HG02973 (cell line): ENCODE measurements at regions not wholly inside any gene's neighbourhood (a gene's known extent, or its start where the extent isn't known, plus 50 kb on each side); places are given as distances from the start of the nearest gene placed in this dataset.

ENCODE experiments used
- ATAC-seq: cut with Tn5 transposase; IDR thresholded peaks from one replicate; pipeline ENCODE4 v1.9.1; 2021; ENCODE audit warnings: moderate library complexity; ENCODE audit not compliant: unreplicated experiment

DNA sequence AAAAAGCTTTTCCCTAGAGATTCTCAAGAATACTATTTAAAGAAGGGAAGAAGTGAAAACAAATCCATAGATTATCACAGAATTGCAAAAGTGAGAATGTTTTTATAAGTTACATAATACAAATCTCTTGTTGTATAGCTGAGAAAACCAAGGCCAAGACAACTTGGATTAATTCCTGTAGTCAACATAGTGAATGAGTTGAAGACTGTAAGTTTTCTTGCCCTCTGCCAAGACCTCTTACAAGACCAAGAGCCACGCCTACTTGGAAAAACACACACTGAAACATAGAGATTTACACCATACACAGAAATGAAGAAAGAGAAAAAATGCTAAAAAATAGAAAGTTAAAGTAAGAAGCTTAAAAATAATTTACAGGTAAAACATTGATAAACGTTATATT is 2024.0 kb downstream of the PCDH7 start:
- ATAC-seq, result no peak

DNA sequence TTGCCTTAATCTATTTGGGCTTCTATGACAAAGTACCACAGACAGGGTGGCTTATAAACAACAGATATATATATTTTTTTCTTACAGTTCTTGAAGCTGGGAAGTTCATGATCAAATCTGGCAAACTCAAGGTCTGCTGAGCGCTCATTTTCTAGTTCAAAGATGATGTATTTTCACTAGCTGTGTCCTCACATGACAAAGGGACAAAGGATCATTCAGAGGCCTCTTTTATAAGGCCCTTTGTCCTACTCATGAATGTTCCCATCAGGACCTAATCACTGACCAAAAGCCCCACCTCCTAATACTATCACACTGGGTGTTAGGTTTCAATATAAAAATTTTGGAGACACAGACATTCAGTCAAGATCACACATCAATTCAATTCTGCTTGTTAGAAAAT is 2025.2 kb downstream of the PCDH7 start:
- ATAC-seq, result no peak

DNA sequence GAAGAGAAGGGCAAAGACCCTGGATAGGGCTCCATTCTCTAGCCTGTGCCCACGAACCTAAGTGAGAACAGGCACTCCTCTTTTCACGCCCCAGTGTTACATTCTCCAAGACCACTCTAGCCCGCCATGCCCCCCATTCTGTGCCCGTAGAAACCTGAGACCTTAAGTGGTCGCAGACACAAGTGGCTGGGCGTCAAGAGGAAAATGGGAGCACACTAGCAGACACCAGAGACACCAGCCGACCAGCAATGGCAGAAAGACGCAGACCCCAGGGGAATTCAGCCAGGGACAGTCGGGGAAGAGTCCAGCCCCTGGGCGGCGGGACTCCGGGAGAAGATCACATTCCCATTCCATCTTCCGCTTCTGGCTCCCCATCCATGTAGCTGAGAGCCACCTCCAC is 2027.9 kb downstream of the PCDH7 start:
- ATAC-seq, result no peak

DNA sequence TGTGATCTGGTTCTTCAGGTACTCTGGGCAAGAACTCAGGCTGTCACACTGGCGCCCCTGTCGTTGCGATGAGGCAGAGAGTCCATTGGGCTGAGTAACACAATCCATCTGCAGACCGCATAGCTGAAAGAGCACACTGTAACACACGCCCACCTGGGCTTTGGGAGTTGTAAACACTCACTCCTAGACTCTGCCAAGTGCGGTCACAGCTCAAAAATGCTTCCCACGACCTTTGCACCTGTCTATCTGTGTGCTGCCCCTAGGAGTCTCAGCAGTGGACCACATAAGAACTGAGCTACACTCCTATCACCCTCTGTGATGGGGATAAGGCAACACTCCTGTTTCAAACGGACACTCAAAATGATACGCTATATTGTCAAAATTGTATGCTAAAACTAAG is 2028.3 kb downstream of the PCDH7 start:
- ATAC-seq, result no peak

DNA sequence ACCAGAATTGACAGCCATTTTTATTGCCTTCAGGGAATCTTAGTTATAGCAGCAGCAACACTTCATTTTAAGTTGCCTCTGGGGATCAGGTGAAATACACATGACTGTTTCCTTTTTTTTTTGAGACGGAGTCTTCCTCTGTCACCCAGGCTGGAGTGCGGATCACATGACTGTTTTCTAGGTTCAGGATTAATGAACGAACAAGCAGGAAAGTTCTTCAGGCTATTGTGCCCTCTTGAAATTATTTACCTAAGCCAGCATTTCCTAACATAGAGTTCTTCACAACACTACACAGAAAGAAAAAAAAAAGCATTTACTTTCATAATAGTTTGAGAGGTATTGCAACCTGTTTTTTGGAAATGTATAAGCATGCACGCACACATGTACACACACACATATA is 2032.8 kb downstream of the PCDH7 start:
- no peak for ATAC-seq

DNA sequence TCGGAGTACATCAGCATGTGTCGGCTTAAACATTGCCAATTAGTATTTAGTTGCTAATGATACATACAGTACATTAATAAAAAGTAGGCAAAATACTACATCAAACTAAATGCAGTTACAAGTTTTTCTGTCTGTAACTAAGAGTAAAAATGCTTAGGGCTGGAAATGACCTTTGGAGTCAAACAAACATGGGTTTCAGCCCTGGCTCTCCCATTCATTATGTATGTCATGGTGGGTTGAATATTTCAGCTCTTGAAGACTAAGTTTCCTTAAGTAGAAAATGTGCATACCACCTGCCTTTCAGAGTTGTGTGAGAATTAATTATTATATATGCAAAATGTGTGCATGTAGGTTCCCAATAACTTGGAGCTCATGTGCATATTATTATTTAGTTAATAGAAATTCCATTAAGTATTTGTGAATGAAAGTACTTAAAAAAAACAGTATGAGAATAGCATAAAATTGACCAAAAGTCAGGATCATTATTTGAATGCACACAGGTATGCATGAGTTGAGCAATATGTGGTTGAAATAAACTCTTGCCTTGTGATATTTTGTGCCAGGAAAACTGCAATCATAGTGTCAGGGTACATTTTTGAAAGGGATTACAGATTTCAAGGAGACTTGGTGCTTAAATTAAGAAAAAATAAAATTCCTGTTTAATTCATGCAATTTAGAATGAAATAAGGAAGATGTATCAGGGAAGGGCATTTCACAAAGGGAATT is 2048.7 kb downstream of the PCDH7 start:
- no peak for ATAC-seq

DNA sequence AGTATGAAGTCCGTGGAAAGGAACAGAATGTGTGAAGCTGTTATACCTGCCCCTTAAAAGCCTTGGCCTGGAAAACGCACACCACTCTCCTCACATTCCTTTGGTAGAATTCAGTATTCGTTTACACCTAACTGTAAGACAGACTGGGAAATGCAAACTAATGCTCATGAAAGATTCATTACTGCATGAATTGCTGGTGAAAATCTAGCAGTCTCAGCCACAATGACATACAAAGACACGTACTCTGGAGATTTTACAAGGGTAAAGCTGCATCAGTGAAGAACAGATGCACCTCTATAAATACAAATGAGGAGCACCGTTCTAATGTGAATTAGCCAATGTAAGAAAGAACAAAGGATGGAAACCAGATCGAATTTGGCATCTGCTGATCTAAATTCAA is 2051.3 kb downstream of the PCDH7 start:
- no peak for ATAC-seq

DNA sequence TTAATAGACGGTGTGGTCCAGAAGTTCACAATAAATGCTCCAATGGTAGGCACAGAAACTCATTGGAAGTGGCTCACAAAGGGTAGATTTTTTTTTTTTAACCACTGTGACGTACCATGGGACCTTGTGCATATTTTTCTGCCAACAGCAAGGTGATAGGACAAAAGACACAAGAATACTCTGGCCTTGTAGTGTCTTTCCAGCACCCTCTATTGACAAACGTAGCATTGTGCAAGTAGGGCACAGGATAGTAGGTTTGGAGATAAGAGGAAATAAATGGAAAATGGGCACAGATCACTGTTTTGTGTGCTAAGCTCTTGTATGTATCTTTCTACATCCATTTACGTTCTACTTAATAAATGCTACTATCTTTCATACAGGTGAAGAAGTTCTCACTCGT is 2054.9 kb downstream of the PCDH7 start:
- ATAC-seq, result no peak

DNA sequence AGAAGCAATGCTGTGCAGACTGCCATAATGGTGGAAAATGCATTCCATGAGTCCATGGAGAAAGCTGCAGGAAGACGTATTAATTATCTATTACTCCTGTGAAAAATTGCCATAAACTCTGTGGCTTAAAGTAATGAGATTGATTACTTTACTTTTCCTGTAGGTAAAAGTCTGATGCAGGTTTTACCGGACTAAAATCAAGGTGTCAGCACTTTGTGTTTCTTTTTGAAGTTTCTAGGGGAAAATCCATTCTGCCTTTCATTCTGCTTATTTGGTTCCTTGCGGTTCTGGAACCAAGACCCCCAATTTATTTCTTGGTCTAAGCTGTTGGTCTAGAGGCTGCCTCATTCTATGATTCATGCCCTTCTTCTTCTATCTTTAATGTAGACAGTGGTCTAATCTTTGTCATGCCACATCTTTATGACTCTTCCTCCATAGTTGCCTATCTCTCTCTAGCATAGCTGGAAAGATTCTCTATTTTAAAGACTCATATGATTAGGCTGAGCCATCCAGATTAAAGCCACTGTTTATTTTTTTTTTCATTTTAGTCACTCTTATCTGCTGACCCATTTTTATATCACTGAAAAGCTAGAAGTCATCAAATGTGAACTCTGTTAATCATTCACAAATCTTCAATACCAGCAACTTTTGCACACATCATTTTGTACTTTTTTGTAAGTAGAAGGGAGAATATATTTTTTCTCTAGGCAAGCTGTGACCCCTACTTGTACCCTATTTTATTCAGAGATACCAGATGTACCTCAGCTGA is 2056.4 kb downstream of the PCDH7 start:
- ATAC-seq, result no peak

DNA sequence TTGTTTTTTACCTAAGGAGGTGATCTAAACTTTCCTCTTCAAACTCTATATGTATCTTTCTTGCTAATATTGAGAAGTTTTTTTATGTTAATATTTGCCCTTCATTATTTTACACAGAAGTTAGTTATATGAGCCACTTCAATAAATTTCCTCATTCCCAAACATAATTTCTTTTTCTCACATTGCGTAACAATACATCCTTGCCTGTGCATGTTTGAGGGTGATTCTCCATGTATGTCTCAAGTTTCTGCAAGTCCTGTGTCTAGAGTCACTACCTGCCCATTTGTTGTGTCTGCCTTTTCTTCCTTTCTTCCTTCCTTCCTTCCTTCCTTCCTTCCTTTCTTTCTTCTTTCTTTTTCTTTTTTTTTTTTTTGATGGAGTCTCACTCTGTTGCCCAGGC is 2057.9 kb downstream of the PCDH7 start:
- ATAC-seq, result no peak

DNA sequence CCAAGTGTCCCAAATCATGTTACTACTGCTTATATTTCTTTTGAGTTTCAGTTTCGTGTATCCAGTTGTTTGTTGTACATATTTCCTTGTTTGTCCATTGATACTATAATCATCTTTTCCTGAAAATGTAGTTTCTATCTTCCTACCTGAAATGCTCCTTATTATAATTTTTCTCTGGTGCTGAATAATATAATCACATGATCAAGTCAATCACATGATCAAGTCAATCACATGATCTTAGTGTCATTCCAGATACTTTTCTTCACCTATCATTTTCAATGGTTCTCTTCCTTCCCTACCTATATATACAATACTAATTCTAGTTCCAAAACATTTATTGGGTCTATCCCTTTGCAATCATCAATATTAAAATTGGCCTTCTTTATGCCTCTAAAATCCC is 2058.8 kb downstream of the PCDH7 start:
- ATAC-seq, result no peak

DNA sequence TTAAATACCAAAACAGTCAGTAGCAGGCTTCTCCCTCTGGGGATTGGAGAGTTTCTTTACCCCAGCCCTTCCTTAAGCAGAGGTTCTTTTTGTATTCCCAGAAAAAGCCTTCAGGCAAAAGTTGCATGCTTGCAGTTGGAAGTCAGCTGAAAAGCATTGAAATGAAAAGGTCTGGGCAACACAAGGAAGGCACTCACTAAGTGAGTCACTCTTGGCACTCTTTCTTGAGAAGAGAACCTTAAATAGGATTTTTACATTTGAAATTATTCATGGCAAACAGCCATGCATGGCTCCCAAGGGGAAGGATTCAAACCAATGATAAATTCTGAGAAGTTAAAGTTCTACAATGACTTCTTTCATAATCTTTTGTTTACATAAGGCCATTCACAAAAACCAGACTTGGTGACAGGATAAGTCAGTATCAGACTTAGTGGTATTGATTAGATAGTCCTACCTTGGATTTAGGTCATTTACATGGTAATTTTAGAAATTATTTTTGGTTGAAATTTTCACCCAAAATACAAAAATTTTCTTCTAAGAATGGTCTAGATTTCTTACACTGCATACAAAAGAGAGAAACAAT is 2068.9 kb downstream of the PCDH7 start:
- ATAC-seq, result no peak

DNA sequence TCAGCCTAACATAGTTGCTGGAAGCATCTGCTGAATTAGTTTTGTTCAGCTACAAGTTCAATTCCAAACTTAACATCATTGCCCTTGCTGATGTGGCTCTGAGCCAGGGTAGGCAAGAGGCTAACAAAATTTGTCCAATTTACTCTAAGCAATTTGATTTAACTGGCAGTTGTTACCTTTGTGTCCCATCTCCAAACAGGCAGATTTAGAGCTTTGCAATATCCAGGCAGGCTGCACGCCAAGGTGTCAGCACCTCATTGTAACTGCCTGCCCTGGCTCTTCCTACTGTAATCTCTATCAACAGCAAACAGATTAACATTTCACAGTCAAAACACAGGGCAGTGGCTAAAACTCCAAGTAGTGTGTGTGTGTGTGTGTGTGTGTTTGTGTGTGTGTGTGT is 2070.6 kb downstream of the PCDH7 start:
- ATAC-seq, result no peak

DNA sequence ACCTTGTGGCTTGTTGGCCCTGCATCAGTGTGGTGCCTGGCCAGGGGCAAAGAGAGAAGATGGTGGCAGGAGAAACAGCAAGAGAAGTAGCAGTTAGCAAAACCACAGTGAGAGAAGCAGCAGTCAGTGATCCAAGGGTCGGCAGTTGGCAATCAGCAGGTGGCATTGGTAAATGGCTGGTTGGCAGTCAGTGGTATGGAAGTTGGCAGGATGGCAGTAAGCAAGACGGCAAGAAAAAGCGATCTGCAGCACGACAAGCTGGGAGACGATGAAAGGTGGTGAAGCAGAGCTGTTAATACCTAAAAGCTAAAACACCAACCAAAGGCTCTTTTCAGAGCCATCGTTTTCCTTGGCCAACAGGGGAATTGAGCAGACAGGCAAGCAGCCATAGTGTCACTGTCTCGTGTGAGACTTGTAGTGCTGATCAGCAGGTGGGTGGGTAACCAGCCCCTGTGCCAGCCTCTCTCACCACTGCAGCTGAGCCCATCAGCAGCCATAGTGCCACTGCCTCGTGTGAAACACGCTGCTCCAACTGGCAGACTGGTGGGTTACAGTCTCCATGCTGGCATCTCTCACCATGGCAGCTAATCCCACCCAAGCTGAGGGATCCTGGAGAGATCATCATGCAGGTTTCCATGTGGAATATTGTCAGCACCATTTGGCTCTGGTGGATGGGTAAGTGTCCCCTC is 2078.4 kb downstream of the PCDH7 start:
- ATAC-seq, result no peak

DNA sequence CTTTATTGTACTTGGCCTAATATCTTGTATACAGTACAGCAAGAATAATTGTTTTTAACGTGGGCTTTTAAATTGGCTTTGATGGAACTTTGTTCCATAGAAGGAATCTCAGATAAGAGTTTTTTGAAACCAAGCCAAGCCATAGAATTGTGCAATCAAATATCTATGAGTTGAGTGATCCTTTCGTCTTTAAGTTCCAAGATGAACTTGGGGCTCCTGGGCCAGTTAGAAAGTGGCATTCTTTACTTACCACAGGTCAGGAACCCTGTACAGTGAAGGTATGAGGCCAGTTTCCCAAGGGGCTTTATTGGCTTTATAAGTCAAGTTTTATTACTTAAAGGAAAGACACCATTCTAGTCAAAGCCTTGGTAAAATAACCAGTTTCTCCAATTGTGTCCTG is 2104.2 kb downstream of the PCDH7 start:
- ATAC-seq, result no peak

DNA sequence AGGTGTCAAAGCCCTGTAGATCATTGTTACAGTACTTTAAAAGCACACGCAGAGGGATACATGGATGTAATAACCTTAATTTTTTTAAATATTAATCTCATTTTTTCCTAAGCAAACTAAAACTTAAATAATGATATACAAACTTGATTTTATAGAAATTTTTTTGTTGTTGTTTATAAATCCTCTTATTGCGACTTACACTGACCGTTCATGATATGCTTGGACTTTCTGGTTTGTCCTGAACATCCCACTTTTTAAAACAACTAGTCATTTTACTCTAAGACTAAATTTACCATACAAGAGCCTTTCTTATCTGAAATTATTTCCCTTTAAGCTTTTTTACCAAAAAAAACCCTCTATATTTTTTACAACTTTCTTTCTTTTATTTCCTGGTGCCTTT is 2106.0 kb downstream of the PCDH7 start:
- no peak for ATAC-seq

DNA sequence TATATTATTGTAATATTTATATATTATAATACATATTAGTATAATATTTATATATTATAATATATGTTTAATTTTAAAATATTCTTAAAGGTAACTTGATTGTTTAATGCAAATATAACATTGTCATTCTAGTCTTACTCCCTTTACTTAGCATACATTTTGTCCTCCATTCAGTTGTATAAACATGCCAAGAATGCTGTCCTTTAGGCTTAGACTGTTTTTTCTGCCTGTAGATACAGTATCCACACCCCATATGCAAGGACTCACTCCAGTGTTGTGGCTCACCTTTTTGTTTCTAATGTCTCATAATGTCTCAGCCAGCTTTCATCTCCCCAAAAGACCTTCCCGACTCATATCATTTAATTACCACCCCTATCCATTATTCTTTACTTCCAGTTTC is 2110.0 kb downstream of the PCDH7 start:
- no peak for ATAC-seq

DNA sequence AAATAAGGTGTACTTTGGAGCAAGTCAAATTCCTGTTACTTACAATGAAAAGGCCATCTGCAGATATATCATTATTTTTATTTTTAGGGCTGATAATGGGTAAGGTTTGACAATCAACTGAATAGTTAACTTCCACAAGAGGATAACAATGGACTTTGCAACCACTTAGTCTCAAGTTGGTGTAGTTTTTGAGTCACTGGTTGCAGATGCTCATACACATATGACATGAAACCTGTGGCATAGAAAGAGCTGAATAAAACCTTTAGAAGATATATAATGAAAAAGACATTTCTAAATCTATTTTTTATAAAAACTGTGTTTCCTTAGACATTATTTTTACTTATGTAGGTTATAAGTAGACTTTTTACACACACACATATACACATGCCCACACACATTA is 2110.9 kb downstream of the PCDH7 start:
- ATAC-seq, result no peak

DNA sequence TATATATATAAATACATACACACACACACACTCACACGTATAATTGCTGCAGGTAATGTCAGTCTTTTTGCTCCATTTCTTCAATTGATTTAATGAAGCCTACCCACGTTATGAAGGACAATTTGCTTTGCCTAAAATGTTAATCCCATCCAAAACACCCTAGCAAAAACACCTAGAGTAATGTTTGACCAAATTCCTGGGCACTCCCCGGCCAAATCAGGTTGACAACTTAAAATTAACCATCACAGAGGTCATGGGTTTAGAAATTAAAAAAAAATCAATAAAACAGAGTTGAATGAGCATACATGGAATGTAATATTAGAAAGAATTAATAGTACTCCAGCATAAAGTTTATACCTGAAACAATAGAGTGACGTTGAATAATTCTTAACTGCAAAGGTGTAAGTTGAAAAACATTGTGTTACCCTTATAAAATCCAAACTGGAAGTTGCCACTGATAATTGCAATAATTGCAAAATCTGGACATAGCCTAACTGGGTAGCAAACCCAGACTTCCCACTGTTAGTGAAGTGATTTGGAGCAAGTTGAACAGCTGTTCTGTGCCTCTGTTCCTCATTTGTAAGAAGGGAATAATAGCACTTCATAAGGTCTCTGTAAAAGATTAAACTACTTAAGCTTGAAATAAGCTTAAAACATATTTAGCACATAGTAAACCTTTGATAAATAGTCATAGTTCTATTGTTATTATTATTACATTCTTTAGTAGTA is 2120.5 kb downstream of the PCDH7 start:
- no peak for ATAC-seq

DNA sequence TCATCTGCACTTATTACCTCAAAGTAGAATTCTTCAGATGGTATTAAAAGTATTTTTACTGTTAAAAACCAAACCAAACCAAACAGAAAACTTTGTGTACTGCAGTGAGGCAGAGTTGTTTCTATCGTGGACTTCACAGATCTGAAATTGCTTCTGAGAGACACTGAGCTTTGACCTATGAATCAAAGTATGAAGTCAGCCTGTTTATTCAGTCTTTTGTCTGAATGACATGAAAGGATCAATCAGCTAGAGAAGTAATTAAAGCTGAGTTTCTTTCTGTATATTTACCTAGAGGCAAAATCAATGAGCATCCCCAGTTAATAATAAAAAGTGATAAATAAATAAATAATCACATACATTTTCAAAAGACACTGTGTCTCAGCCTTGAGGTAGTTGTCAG is 2121.0 kb downstream of the PCDH7 start:
- no peak for ATAC-seq

DNA sequence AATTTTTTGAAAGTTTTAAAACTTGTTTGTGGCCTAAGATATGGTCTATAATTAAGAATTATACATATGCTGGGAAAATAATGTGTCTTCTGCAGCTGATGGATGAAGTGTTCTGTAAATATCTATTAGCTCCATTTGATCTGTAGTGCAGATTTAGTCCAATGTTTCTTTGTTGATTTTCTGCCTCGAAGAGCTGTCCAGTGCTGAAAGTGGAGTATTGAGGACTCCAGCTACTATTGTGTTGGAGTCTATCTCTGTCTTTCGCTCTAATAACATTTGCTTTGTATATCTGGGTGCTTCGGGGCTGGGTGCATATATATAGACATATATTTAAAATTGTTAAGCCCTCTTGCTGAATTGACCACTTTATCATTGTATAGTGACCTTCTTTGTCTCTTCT is 2127.3 kb downstream of the PCDH7 start:
- no peak for ATAC-seq
